HCT116 (cell line): ENCODE measurements at regions not wholly inside any gene's neighbourhood (a gene's known extent, or its start where the extent isn't known, plus 50 kb on each side); places are given as distances from the start of the nearest gene placed in this dataset.

ENCODE experiments used
- ATAC-seq: fragments of 200-7000 bp; cut with Tn5 transposase; 2 replicates; pipeline ENCODE4 v1.9.1; 2020; ENCODE audit warnings: mild to moderate bottlenecking, moderate library complexity
- BruUV-seq: library from RNA; stranded (reverse); fragments of 400-500 nt; replicated peaks from 2 replicates; lab custom pipeline; 2021; lab: Mats Ljungman, UMichigan
- CTCF ChIA-PET: fragments of 300-600 bp; sonication (Branson Sonifier 250); formaldehyde crosslinking; loops from one replicate; lab custom pipeline; 2021; ENCODE audit warnings: antibody characterized with exemption; lab: Charles Lee
- POLR2A ChIA-PET: fragments of 300-600, 350-600 bp; sonication (Branson Sonifier 250); formaldehyde crosslinking; loops from one replicate; lab custom pipeline; 2021; ENCODE audit warnings: antibody characterized with exemption; lab: Charles Lee
- RAD21 ChIA-PET, 2 experiments: fragments of 300-600 bp; sonication (Branson Sonifier 250); formaldehyde crosslinking; loops; one replicate each; lab custom pipeline; 2023; ENCODE audit warnings: low total read pairs in 2 of 2; ENCODE audit not compliant: uncharacterized antibody in 2 of 2, unreplicated experiment in 2 of 2, low non-redundant PET in 1 of 2; lab: Charles Lee
- DNase-seq: peaks from one replicate; pipeline ENCODE4 v3.0.0-alpha.2; 2010; ENCODE audit warnings: low read depth, low spot score
- H2AFZ ChIP-seq: fragments of 200-600 bp; shearing (Covaris generic), sonication (generic); 2 replicates; pipeline ENCODE4 v1.6.1; 2017; ENCODE audit warnings: low read depth, mixed run types, mixed read lengths, antibody characterized with exemption, low read length; ENCODE audit not compliant: poor library complexity, severe bottlenecking
- H3K27ac ChIP-seq: 2 replicates; pipeline ENCODE4 v1.5.1; 2012; ENCODE audit warnings: low read depth, low read length
- H3K27me3 ChIP-seq: fragments of 200-600 bp; sonication (generic); 2 replicates; pipeline ENCODE4 v1.6.1; 2016; ENCODE audit warnings: mixed run types, low read length, mixed read lengths; ENCODE audit not compliant: insufficient read depth
- H3K36me3 ChIP-seq, 2 experiments: fragments of 200-500 bp in 1 of 2; fragments of 200-600 bp in 1 of 2; sonication (Bioruptor generic) in 1 of 2; sonication (generic) in 1 of 2; 2 replicates each; pipeline versions ENCODE4 v1.5.1 to v1.6.1; 2014 to 2016; ENCODE audit warnings: low read length in 2 of 2, inconsistent platforms in 1 of 2, mixed read lengths in 1 of 2, mixed run types in 1 of 2; ENCODE audit not compliant: insufficient read depth in 2 of 2, control insufficient read depth in 1 of 2
- H3K4me1 ChIP-seq, 2 experiments: fragments of 200-600 bp in 1 of 2; sonication (generic) in 1 of 2; 2 replicates each; pipeline versions ENCODE4 v1.5.1 to v1.6.1; 2012 to 2017; ENCODE audit warnings: low read length in 2 of 2, inconsistent platforms in 1 of 2, mild to moderate bottlenecking in 1 of 2, mixed read lengths in 1 of 2, mixed run types in 1 of 2, moderate library complexity in 1 of 2; ENCODE audit not compliant: insufficient read depth in 2 of 2, control insufficient read depth in 1 of 2
- H3K4me2 ChIP-seq: fragments of 200-600 bp; sonication (generic); 2 replicates; pipeline ENCODE4 v1.6.1; 2017; ENCODE audit warnings: mixed run types, low read length, mixed read lengths
- H3K4me3 ChIP-seq, 2 experiments: fragments of 200-600 bp in 1 of 2; sonication (generic) in 1 of 2; replicated peaks in 1 of 2; 2 replicates each; pipeline ENCODE4 v1.5.1; 2011 to 2016; ENCODE audit warnings: low read length in 2 of 2, control low read depth in 1 of 2, low read depth in 1 of 2, mild to moderate bottlenecking in 1 of 2, mixed read lengths in 1 of 2, mixed run types in 1 of 2
- H3K79me2 ChIP-seq: fragments of 200-600 bp; sonication (generic); 2 replicates; pipeline ENCODE4 v1.6.1; 2017; ENCODE audit warnings: mild to moderate bottlenecking, mixed run types, low read length, moderate library complexity, mixed read lengths; ENCODE audit not compliant: insufficient read depth
- H3K9ac ChIP-seq: fragments of 200-600 bp; sonication (generic); 2 replicates; pipeline ENCODE4 v1.6.1; 2016; ENCODE audit warnings: low read length, mixed read lengths
- H3K9me2 ChIP-seq: fragments of 200-600 bp; sonication (generic), shearing (Covaris generic); 2 replicates; pipeline ENCODE4 v1.6.1; 2017; ENCODE audit warnings: mixed run types, mild to moderate bottlenecking, moderate library complexity; ENCODE audit not compliant: insufficient read depth
- H3K9me3 ChIP-seq, 2 experiments: fragments of 200-500 bp in 1 of 2; fragments of 200-600 bp in 1 of 2; sonication (Bioruptor generic) in 1 of 2; sonication (generic) in 1 of 2; 2 replicates each; pipeline ENCODE4 v1.6.1; 2014 to 2017; ENCODE audit warnings: low read length in 2 of 2, mixed read lengths in 2 of 2, inconsistent platforms in 1 of 2, low read depth in 1 of 2, mild to moderate bottlenecking in 1 of 2, mixed run types in 1 of 2, moderate library complexity in 1 of 2; ENCODE audit not compliant: control insufficient read depth in 1 of 2, insufficient read depth in 1 of 2
- H4K20me1 ChIP-seq: fragments of 200-600 bp; sonication (generic), shearing (Covaris generic); 2 replicates; pipeline ENCODE4 v1.6.1; 2017; ENCODE audit warnings: mixed run types, mild to moderate bottlenecking, moderate library complexity; ENCODE audit not compliant: insufficient read depth
- ATF3 ChIP-seq: IDR thresholded peaks from 2 replicates; pipeline ENCODE4 v1.6.1; 2012
- ELF1 ChIP-seq: IDR thresholded peaks from 2 replicates; pipeline ENCODE4 v1.6.1; 2012; ENCODE audit warnings: low read depth, borderline replicate concordance
- EZH2 ChIP-seq: fragments of 200-600 bp; sonication (generic); IDR thresholded peaks from 2 replicates; pipeline ENCODE4 v1.6.1; 2017; ENCODE audit warnings: antibody characterized with exemption, mixed run types
- EZH2phosphoT487 ChIP-seq: fragments of 200-600 bp; IDR thresholded peaks from 2 replicates; pipeline ENCODE4 v1.6.1; 2018; ENCODE audit warnings: antibody characterized with exemption, borderline replicate concordance
- FOSL1 ChIP-seq: IDR thresholded peaks from 2 replicates; pipeline ENCODE4 v1.6.1; 2012; ENCODE audit warnings: low read depth
- JUND ChIP-seq: IDR thresholded peaks from 2 replicates; pipeline ENCODE4 v1.6.1; 2012
- MAX ChIP-seq: IDR thresholded peaks from 2 replicates; pipeline ENCODE4 v1.6.1; 2012
- POLR2AphosphoS5 ChIP-seq: IDR thresholded peaks from 2 replicates; pipeline ENCODE4 v1.6.1; 2011; ENCODE audit warnings: mild to moderate bottlenecking, low read depth, low read length, moderate library complexity
- RAD21 ChIP-seq: IDR thresholded peaks from 2 replicates; pipeline ENCODE4 v1.6.1; 2012; ENCODE audit warnings: low read depth, mild to moderate bottlenecking
- SP1 ChIP-seq: IDR thresholded peaks from 2 replicates; pipeline ENCODE4 v1.6.1; 2012; ENCODE audit warnings: low read depth
- TCF7L2 ChIP-seq: IDR thresholded peaks from 2 replicates; pipeline ENCODE4 v1.7.0; 2011; ENCODE audit warnings: borderline replicate concordance, inconsistent platforms; ENCODE audit not compliant: insufficient read depth, insufficient read length; ENCODE audit errors: extremely low read depth
- ZFX ChIP-seq: fragments of 450-650 bp; IDR thresholded peaks from 2 replicates; pipeline ENCODE4 v1.6.1; 2017
- ZNF274 ChIP-seq: fragments of 200-500 bp; sonication (Bioruptor generic); IDR thresholded peaks from 2 replicates; pipeline ENCODE4 v1.6.1; 2014; ENCODE audit warnings: mild to moderate bottlenecking, low read depth, low read length, inconsistent platforms
- intact Hi-C: fragments of 100-400 bp; cut with micrococcal nuclease; formaldehyde crosslinking; loops from 2 replicates; pipeline ENCODE4 v1.10.0; 2022
- TF ChIP-seq, protein P1 (sequence below): IDR thresholded peaks from 2 replicates; pipeline ENCODE4 v1.6.1; 2011; ENCODE audit warnings: mild to moderate bottlenecking, low read length, moderate library complexity; ENCODE audit not compliant: insufficient replicate concordance; ENCODE audit errors: extremely low read depth

GRCh38 chr5:41574391-41574790 lies 64.0 kb upstream of the PLCXD3 start:
- ChIA-PET CTCF (no interaction called here), RAD21 (no interaction called here), POLR2A (no interaction called here)
- Histone ChIP-seq H3K4me2 (no peak overlapping the region), H3K4me3 (no peak overlapping the region), H3K27ac (no peak overlapping the region), H4K20me1 (no peaks in the 10 kb centered on the region), H3K79me2 (no peaks in the 10 kb centered on the region), H3K9me3 (no peaks in the 10 kb centered on the region), H3K27me3 (no peaks in the 10 kb centered on the region), H2AFZ (no peak overlapping the region), H3K36me3 (no peaks in the 10 kb centered on the region), H3K4me1 (no peaks in the 10 kb centered on the region), H3K9ac (no peak overlapping the region), H3K9me2 (no peaks in the 10 kb centered on the region)
- DNase-seq (no peak), ATAC-seq (no peak)
- no TSS peak for BruUV-seq
- no peak for TF ChIP-seq EZH2phosphoT487
- no peak for TF ChIP-seq ELF1
- TF ChIP-seq, protein P1, sequence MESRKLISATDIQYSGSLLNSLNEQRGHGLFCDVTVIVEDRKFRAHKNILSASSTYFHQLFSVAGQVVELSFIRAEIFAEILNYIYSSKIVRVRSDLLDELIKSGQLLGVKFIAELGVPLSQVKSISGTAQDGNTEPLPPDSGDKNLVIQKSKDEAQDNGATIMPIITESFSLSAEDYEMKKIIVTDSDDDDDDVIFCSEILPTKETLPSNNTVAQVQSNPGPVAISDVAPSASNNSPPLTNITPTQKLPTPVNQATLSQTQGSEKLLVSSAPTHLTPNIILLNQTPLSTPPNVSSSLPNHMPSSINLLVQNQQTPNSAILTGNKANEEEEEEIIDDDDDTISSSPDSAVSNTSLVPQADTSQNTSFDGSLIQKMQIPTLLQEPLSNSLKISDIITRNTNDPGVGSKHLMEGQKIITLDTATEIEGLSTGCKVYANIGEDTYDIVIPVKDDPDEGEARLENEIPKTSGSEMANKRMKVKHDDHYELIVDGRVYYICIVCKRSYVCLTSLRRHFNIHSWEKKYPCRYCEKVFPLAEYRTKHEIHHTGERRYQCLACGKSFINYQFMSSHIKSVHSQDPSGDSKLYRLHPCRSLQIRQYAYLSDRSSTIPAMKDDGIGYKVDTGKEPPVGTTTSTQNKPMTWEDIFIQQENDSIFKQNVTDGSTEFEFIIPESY, result no peak
- TF ChIP-seq FOSL1, result no peak
- no peak for TF ChIP-seq POLR2AphosphoS5
- no peak for TF ChIP-seq EZH2
- TF ChIP-seq ZFX, result no peak
- TF ChIP-seq MAX, result no peak
- no peak for TF ChIP-seq SP1
- TF ChIP-seq RAD21, result no peak
- no peak for TF ChIP-seq JUND
- no peak for TF ChIP-seq ATF3
- TF ChIP-seq TCF7L2, result no peak
- TF ChIP-seq ZNF274, result no peak
- intact Hi-C loops, result no loop called here
